SHP77 (cell line): ENCODE measurements at regions not wholly inside any gene's neighbourhood (a gene's known extent, or its start where the extent isn't known, plus 50 kb on each side); places are given as distances from the start of the nearest gene placed in this dataset.

ENCODE experiments used
- DNase-seq, 2 experiments: peaks; one replicate each; lab custom pipeline; 2025; lab: John Stamatoyannopoulos, UW

- DNase-seq, result no peak
These were observed 134.5 kb downstream of the EDN3 start for GRCh38 chr20:59434960-59435359.

- DNase-seq, result no peak
These were observed 135.1 kb downstream of the EDN3 start for GRCh38 chr20:59435518-59435917.

GRCh38 chr20:59437601-59438031 lies 137.2 kb downstream of the EDN3 start:
- no peak for DNase-seq

- DNase-seq, result no peak
These were observed 137.8 kb downstream of the EDN3 start for GRCh38 chr20:59438201-59438600.

- no peak for DNase-seq
These were observed 138.8 kb downstream of the EDN3 start for GRCh38 chr20:59439243-59439642.

- DNase-seq, result no peak
These were observed 140.9 kb downstream of the EDN3 start for GRCh38 chr20:59441306-59441705.

- no peak for DNase-seq
These were observed 141.7 kb downstream of the EDN3 start for GRCh38 chr20:59441860-59442810.

GRCh38 chr20:59443550-59443949 lies 143.1 kb downstream of the EDN3 start:
- DNase-seq, result no peak

GRCh38 chr20:59446376-59446775 lies 146.0 kb downstream of the EDN3 start:
- DNase-seq, result no peak

- no peak for DNase-seq
These were observed 147.8 kb downstream of the EDN3 start for GRCh38 chr20:59448196-59448595.

- DNase-seq, result no peak
These were observed 148.5 kb downstream of the EDN3 start for GRCh38 chr20:59448851-59449444.

GRCh38 chr20:59451066-59451630 lies 150.7 kb downstream of the EDN3 start:
- DNase-seq, result no peak

- no peak for DNase-seq
These were observed 151.2 kb downstream of the EDN3 start for GRCh38 chr20:59451641-59452040.

GRCh38 chr20:59452856-59453255 lies 151.5 kb upstream of the PHACTR3 start:
- no peak for DNase-seq

- no peak for DNase-seq
These were observed 150.4 kb upstream of the PHACTR3 start for GRCh38 chr20:59453759-59454560.

GRCh38 chr20:59455402-59456341 lies 148.7 kb upstream of the PHACTR3 start:
- DNase-seq, result no peak

- DNase-seq, result no peak
These were observed 147.7 kb upstream of the PHACTR3 start for GRCh38 chr20:59456342-59457279.

- no peak for DNase-seq
These were observed 145.7 kb upstream of the PHACTR3 start for GRCh38 chr20:59458645-59459044.

- no peak for DNase-seq
These were observed 144.8 kb upstream of the PHACTR3 start for GRCh38 chr20:59459586-59459985.

- no peak for DNase-seq
These were observed 144.0 kb upstream of the PHACTR3 start for GRCh38 chr20:59460352-59460751.
